Left lung (tissue), 4 donors: ENCODE measurements at regions not wholly inside any gene's neighbourhood (a gene's known extent, or its start where the extent isn't known, plus 50 kb on each side); places are given as distances from the start of the nearest gene placed in this dataset.
A peak's percentile ranks its signal among the peaks of the same experiment; 100 is the strongest.

Experiments
- ATAC-seq: fragments of 200-7000 bp; cut with Tn5 transposase; one replicate; pipeline ENCODE4 v1.9.1; 2020; ENCODE audit warnings: moderate library complexity
- DNase-seq, 4 donors: peaks; one replicate each; pipeline ENCODE4 v3.0.0-alpha.2; 2013 to 2020
- H3K27ac ChIP-seq, 2 donors: fragments of 200-600 bp; sonication (generic) in 1 of 2; one replicate each; pipeline versions ENCODE4 v1.5.0 to v1.8.0; 2020 to 2021
- H3K27me3 ChIP-seq, 2 donors: fragments of 200-600 bp; sonication (generic) in 1 of 2; one replicate each; pipeline versions ENCODE4 v1.5.0 to v1.8.0; 2020 to 2021
- H3K36me3 ChIP-seq, 2 donors: fragments of 200-600 bp; sonication (generic) in 1 of 2; one replicate each; pipeline versions ENCODE4 v1.5.0 to v1.8.0; 2020 to 2021
- H3K4me1 ChIP-seq, 2 donors: fragments of 200-600 bp; one replicate each; pipeline ENCODE4 v1.8.0; 2021
- H3K4me3 ChIP-seq, 2 donors: fragments of 200-600 bp; sonication (generic) in 1 of 2; one replicate each; pipeline versions ENCODE4 v1.5.0 to v1.8.0; 2020 to 2021; ENCODE audit warnings: mild to moderate bottlenecking in 1 of 2
- H3K9me3 ChIP-seq, 2 donors: fragments of 200-600 bp; sonication (generic) in 1 of 2; one replicate each; pipeline versions ENCODE4 v1.5.0 to v1.8.0; 2020 to 2021
- intact Hi-C, 2 donors: fragments of 100-400 bp; cut with DNase I; formaldehyde crosslinking; loops; one replicate each; pipeline versions ENCODE4 v1.11.2 to v1.14.2; 2022
- TF ChIP-seq, protein P1 (sequence below), 2 donors: fragments of 200-600 bp; sonication (generic) in 1 of 2; IDR thresholded peaks; one replicate each; pipeline versions ENCODE4 v1.5.0 to v1.8.0; 2021; ENCODE audit warnings: antibody characterized with exemption in 2 of 2
- donor health status: DM: no; HTN: yes; CAD: no.
- donor health status: DM: no; HTN: no; CAD: no.

DNA sequence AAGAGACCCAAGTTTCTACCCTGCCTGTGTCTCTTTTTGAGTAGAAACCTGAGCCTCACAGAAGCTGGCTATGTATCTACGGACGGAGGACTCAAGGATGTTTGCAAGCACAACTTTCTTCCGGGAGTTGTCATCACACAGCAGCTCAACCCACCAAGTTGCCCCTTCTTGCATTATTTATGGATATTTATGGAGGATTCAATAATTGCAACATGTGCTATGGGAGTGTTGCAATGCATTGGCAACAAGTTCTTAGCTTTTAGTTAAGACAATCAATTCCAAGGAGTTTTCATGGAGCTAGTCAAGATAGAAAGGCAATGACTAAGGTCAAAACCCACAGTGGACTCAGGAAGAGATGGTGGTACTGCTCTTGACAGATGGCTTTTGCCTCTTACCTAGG lies 336.9 kb downstream of the ENC1 start:
- ATAC-seq = no peak
- H3K4me3 ChIP-seq = no peak overlapping the region

DNA sequence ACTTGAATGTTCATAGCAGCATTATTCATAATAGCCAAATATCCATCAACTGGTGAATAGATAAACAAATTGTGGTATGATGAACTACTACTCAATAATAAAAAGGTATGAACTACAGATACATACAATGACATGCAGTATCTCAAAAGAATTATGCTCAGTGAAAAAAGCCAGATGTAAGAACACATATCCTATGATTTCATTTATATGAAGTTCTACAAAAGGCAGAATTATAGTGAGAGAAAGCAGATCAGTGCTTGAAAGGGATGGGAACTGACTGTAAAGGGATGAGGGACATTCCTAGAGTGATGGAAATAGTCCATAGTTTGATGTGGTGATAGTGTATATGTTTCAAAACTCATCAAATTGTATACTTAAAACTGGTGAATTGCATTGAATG lies 339.0 kb downstream of the ENC1 start:
- Histone ChIP-seq H3K27ac (no peak overlapping the region), H3K4me3 (no peak overlapping the region), H3K4me1 (no peaks in the 10 kb centered on the region), H3K9me3 (no peaks in the 10 kb centered on the region), H3K36me3 (no peaks in the 10 kb centered on the region), H3K27me3 (no peaks in the 10 kb centered on the region)
- DNase-seq (no peak), ATAC-seq (no peak)
- intact Hi-C loops = no loop called here
- TF ChIP-seq, protein P1, sequence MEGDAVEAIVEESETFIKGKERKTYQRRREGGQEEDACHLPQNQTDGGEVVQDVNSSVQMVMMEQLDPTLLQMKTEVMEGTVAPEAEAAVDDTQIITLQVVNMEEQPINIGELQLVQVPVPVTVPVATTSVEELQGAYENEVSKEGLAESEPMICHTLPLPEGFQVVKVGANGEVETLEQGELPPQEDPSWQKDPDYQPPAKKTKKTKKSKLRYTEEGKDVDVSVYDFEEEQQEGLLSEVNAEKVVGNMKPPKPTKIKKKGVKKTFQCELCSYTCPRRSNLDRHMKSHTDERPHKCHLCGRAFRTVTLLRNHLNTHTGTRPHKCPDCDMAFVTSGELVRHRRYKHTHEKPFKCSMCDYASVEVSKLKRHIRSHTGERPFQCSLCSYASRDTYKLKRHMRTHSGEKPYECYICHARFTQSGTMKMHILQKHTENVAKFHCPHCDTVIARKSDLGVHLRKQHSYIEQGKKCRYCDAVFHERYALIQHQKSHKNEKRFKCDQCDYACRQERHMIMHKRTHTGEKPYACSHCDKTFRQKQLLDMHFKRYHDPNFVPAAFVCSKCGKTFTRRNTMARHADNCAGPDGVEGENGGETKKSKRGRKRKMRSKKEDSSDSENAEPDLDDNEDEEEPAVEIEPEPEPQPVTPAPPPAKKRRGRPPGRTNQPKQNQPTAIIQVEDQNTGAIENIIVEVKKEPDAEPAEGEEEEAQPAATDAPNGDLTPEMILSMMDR (IDR thresholded peaks at IDR 0.05) = no peak

More for the DNA sequence above, 336.9 kb downstream of the ENC1 start:
- Histone ChIP-seq H3K36me3 (no peaks in the 10 kb centered on the region), H3K27me3 (no peaks in the 10 kb centered on the region), H3K4me1 (no peaks in the 10 kb centered on the region), H3K9me3 (no peaks in the 10 kb centered on the region), H3K27ac (no peak overlapping the region)
- intact Hi-C loops = no loop called here
- DNase-seq = peak in 1 of 4 donors; percentile 33
- TF ChIP-seq, protein P1 (IDR thresholded peaks at IDR 0.05) = no peak

DNA sequence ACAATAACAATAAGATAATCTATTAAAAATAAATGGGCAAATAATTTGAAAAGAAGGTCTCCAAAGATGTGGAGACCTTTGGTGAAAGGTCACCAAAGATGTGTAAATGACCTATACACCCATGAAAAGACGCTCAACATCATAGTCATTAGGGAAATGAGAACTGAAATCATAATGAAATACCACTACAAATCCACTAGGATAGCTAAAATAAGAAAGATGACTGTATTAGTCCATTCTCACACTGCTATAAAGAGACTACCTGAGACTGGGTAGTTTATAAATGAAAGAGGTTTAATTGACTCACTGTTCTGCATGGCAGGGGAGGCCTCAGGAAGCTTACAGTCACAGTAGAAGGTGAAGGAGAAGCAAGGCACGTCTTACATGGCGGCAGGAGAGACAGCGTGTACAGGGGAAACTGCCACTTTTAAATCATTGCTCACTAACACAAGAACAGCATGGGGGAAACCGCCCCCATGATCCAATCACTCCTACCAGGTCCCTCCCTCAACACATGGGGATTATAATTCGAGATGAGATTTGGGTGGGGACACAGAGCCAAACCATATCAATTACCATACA lies 339.6 kb downstream of the ENC1 start:
- H3K9me3 ChIP-seq = no peaks in the 10 kb centered on the region
- no peak overlapping the region for H3K27ac ChIP-seq
- H3K36me3 ChIP-seq = no peaks in the 10 kb centered on the region
- DNase-seq = no peak
- no peaks in the 10 kb centered on the region for H3K27me3 ChIP-seq
- no peak for ATAC-seq
- H3K4me1 ChIP-seq = no peaks in the 10 kb centered on the region
- H3K4me3 ChIP-seq = no peak overlapping the region
- intact Hi-C loops = no loop called here
- TF ChIP-seq, protein P1 (IDR thresholded peaks at IDR 0.05) = no peak

DNA sequence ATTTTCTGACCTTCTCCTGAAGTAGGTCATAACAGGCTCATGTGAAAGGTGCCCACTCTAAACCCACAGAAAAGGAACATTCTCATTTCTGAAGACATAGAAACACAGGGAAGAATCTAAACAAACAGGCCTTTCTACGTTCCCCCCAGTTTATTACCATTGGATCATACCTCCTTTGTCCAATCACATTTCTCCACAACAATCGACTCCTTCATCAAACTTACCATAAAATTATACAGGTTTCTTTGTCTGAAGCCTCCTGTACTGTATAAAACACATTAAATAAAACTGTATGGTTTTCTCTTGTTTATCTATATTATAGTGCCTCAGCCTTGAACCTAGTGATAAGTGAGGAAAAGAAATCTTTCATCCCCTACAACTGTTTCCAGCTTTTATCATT lies 340.7 kb downstream of the ENC1 start:
- Histone ChIP-seq H3K27me3 (no peaks in the 10 kb centered on the region), H3K27ac (no peak overlapping the region), H3K4me1 (no peaks in the 10 kb centered on the region), H3K9me3 (no peaks in the 10 kb centered on the region), H3K4me3 (no peak overlapping the region), H3K36me3 (no peaks in the 10 kb centered on the region)
- intact Hi-C loops = no loop called here
- TF ChIP-seq, protein P1 (IDR thresholded peaks at IDR 0.05) = no peak
- ATAC-seq = no peak
- DNase-seq = no peak

DNA sequence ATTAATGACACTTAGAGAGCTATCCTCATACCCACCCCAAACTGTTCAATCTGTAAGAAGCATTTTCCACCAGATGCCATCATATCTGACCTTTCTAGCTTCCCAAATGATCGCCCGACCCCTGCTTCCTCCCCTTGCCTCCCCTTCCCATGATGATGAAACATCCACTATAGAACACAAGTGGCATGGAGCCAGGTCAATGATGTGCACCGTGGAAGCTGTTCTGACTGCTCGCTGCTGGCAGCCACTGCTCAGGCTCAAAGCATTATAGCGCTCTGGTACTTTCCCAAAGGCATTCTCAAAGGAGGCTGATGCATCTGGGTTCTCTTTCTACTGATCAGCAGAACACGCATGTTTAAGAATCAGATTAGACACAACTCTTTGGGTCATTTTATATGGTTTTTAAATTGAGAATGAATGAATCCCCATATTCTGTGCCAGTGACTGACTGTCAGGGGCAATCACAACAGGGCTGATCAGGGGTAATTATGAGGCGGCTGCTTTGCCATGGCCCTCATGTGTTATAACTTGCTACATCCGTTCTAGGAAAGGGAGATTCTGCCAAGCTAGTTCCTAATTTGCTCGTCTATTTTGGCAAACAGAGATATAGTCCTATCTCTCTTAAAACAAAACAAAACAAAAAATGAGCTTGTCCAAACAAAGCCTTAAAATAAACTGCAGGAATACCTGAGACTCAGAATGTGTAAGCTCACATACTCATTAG lies 343.7 kb downstream of the ENC1 start:
- DNase-seq (peak in 2 of 4 donors; percentile 72 to 87), ATAC-seq (peak; percentile 49)
- H3K36me3 ChIP-seq = no peaks in the 10 kb centered on the region
- H3K27ac ChIP-seq = no peak overlapping the region
- TF ChIP-seq, protein P1 (IDR thresholded peaks at IDR 0.05) = no peak
- no peaks in the 10 kb centered on the region for H3K27me3 ChIP-seq
- H3K4me1 ChIP-seq = peaks cover 0 to 4% of the 10 kb centered on the region in 2 donors
- intact Hi-C loops = no loop called here
- H3K9me3 ChIP-seq = no peaks in the 10 kb centered on the region
- no peak overlapping the region for H3K4me3 ChIP-seq
